ENCODE measurements at regions not wholly inside any gene's neighbourhood (a gene's known extent, or its start where the extent isn't known, plus 50 kb on each side); places are given as distances from the start of the nearest gene placed in this dataset.

DNA sequence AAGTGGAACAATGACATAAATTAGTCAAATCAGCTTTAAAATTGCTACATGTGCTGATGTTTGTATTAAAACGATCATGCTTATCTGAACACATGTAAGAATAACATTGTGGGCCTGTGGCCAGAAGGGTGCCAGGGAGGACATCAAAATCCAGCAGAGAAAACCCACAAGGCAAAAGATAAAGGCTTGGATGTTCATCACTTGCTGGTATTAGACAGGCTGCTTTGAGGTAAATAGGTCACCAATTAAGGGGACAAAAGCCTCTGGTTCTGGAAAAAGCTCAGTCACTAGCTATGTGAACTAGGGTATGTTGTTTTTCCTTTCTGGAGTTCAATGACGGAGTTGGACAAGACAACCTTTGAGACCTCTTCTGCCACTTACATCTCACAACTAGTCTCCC lies 74.4 kb upstream of the TMEM108 start:
- no peak for DNase-seq (ENCODE audit: low spot score in 2 of 2)
- intact Hi-C loops (cut with DNase I) = no loop called here
- TF ChIP-seq, protein P1, sequence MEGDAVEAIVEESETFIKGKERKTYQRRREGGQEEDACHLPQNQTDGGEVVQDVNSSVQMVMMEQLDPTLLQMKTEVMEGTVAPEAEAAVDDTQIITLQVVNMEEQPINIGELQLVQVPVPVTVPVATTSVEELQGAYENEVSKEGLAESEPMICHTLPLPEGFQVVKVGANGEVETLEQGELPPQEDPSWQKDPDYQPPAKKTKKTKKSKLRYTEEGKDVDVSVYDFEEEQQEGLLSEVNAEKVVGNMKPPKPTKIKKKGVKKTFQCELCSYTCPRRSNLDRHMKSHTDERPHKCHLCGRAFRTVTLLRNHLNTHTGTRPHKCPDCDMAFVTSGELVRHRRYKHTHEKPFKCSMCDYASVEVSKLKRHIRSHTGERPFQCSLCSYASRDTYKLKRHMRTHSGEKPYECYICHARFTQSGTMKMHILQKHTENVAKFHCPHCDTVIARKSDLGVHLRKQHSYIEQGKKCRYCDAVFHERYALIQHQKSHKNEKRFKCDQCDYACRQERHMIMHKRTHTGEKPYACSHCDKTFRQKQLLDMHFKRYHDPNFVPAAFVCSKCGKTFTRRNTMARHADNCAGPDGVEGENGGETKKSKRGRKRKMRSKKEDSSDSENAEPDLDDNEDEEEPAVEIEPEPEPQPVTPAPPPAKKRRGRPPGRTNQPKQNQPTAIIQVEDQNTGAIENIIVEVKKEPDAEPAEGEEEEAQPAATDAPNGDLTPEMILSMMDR (IDR thresholded peaks at IDR 0.05) = no peak
- Histone ChIP-seq H3K9me3 (no peaks in the 10 kb centered on the region), H3K4me3 (no peak overlapping the region), H3K27ac (no peak overlapping the region), H3K27me3 (no peaks in the 10 kb centered on the region), H3K4me1 (no peaks in the 10 kb centered on the region), H3K36me3 (no peaks in the 10 kb centered on the region)

DNA sequence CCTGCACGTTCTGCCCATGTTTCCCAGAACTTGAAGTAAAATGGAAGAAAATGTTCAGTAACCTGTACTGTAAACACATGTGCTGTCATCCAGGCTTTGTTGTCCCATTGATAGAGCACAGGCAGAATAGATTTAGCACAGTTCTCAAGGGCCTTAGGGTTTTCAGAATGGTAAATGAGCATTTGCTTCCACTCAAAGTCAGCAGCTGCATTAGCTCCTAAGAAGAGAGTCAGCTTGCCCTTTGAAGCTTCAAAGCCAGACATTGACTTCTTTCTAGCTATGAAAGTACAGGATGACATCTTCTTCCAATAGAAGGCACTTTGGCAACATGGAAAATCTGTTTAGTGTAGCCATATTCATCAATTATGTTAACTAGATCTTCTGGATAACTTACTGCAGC lies 76.2 kb upstream of the TMEM108 start:
- no peak overlapping the region for H3K27ac ChIP-seq
- TF ChIP-seq, protein P1 (IDR thresholded peaks at IDR 0.05) = no peak
- H3K27me3 ChIP-seq = no peaks in the 10 kb centered on the region
- H3K4me1 ChIP-seq = no peaks in the 10 kb centered on the region
- H3K4me3 ChIP-seq = no peak overlapping the region
- intact Hi-C loops (cut with DNase I) = no loop called here
- no peak for DNase-seq (ENCODE audit: low spot score in 2 of 2)
- no peaks in the 10 kb centered on the region for H3K9me3 ChIP-seq
- H3K36me3 ChIP-seq = no peaks in the 10 kb centered on the region

DNA sequence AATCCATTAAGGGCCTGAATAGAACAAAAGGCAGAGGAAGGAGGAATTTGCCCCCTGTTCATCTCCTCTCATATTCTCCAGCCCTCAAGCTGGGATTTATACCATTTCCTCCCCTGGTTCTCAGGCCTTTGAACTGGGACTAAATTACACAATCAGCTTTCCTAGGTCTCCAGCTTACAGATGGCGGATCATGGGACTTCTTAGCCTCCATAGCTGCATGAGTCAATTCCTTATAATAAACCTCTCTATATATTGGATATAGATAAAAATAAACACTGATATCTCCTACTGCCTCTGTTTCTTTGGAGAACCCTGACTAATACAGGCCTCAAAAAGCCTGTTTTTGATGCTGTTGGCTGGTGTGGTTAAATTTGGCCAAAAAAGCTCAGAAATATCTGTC lies 84.5 kb upstream of the TMEM108 start:
- no peak overlapping the region for H3K27ac ChIP-seq
- H3K9me3 ChIP-seq = no peaks in the 10 kb centered on the region
- TF ChIP-seq, protein P1 (IDR thresholded peaks at IDR 0.05) = no peak
- DNase-seq (ENCODE audit: low spot score in 2 of 2) = no peak
- no peak overlapping the region for H3K4me3 ChIP-seq
- intact Hi-C loops (cut with DNase I) = no loop called here
- H3K36me3 ChIP-seq = no peaks in the 10 kb centered on the region
- H3K27me3 ChIP-seq = no peaks in the 10 kb centered on the region
- no peaks in the 10 kb centered on the region for H3K4me1 ChIP-seq

DNA sequence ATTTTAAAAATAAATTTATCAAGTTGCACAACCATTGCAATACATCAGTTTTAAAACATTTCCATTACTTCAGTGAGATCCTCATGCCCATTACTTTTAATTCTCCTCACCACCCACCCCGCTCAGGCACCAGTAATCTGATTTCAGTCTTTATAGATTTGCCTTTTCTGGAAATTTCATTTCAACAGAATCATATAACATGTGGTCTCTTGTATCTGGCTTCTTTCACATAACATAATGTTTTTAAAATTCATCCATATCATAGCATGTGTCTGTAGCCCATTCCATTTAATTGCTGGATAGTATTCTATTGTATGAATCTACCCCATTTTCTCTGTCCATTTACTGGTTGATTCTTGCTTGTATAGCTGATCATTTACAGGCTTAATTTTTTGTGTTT lies 110.3 kb upstream of the TMEM108 start:
- TF ChIP-seq, protein P1 (IDR thresholded peaks at IDR 0.05) = no peak
- H3K9me3 ChIP-seq = no peaks in the 10 kb centered on the region
- no peaks in the 10 kb centered on the region for H3K4me1 ChIP-seq
- H3K27ac ChIP-seq = no peak overlapping the region
- intact Hi-C loops (cut with DNase I) = no loop called here
- no peak for DNase-seq (ENCODE audit: low spot score in 2 of 2)
- no peaks in the 10 kb centered on the region for H3K36me3 ChIP-seq
- H3K27me3 ChIP-seq = no peaks in the 10 kb centered on the region
- no peak overlapping the region for H3K4me3 ChIP-seq

DNA sequence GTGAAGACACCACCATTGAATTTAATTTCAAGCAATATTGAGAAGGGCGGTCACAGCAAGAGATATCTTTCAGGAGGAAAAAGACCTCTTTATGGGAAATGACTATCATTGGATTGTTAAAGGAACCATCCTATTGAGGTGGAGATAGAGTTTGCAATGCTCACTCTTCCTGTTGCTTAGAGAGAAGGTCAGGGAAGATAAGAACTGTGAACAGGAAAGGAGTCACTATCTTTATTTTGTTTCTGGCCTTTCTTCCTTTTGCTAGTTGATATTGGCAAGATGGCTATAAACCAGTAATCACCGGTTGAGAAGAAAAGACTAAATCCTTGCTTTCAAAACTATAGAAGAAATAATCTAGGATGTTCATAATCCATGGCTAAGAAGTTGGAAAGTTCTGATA lies 112.1 kb upstream of the TMEM108 start:
- Histone ChIP-seq H3K9me3 (no peaks in the 10 kb centered on the region), H3K36me3 (no peaks in the 10 kb centered on the region), H3K27ac (no peak overlapping the region), H3K27me3 (no peaks in the 10 kb centered on the region), H3K4me1 (no peaks in the 10 kb centered on the region), H3K4me3 (no peak overlapping the region)
- intact Hi-C loops (cut with DNase I) = no loop called here
- DNase-seq (ENCODE audit: low spot score in 2 of 2) = no peak
- TF ChIP-seq, protein P1 (IDR thresholded peaks at IDR 0.05) = no peak

DNA sequence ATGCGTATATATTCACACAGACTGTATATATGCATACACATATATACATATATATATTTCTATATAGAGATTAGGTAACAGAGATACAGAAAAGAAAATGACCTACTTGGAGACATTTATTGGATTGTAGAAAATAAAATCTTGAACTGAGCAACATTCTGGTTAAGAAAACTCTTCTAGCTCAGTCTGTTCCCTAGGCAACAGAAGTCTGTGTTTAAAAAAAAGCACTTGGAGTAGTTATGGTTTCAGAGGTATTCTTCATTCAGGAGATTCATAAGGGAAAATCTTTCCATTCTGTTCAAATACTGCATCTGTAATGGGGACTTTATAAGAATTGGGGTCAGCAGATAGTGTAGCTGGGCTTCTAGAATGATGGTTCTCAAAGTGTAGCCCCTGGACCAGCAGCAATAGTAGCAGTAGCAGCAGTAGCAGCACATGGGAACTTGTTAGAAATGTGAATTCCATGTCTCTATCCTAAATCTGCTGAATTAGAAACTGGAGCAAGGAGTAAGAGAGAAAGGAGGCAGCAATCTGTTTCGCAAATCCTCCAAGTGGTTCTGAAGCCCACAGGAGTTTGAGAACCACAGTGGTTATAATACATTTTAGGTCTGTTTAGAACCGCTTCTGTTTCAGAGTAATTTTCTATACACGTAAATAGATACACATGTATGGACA lies 112.8 kb upstream of the TMEM108 start:
- H3K27ac ChIP-seq = no peak overlapping the region
- H3K36me3 ChIP-seq = no peaks in the 10 kb centered on the region
- no peak for DNase-seq (ENCODE audit: low spot score in 2 of 2)
- TF ChIP-seq, protein P1 (IDR thresholded peaks at IDR 0.05) = no peak
- no peaks in the 10 kb centered on the region for H3K27me3 ChIP-seq
- no peaks in the 10 kb centered on the region for H3K9me3 ChIP-seq
- no peaks in the 10 kb centered on the region for H3K4me1 ChIP-seq
- intact Hi-C loops (cut with DNase I) = no loop called here
- no peak overlapping the region for H3K4me3 ChIP-seq
